ENCODE measurements at regions not wholly inside any gene's neighbourhood (a gene's known extent, or its start where the extent isn't known, plus 50 kb on each side); places are given as distances from the start of the nearest gene placed in this dataset.

GRCh38 chr2:39537150-39537549 is 100.1 kb upstream of the MAP4K3 start:
- H4K20me1 ChIP-seq (ENCODE audit: insufficient read depth, low read length): no peaks in the 10 kb centered on the region
- H3K4me3 ChIP-seq (ENCODE audit: insufficient read depth, low read length): no peak overlapping the region
- H3K27me3 ChIP-seq (ENCODE audit: insufficient read depth, low read length): no peaks in the 10 kb centered on the region
- no peak for DNase-seq (ENCODE audit: insufficient read length, low spot score, missing footprints)
- no peak overlapping the region for H3K27ac ChIP-seq (ENCODE audit: low read depth, low read length)
- TF ChIP-seq CTCF (IDR thresholded peaks at IDR 0.05; ENCODE audit: extremely low read depth, low read depth, low read length): no peak
- H2AFZ ChIP-seq (ENCODE audit: low read length): no peak overlapping the region
- peaks cover 4% of the 10 kb centered on the region for H3K4me1 ChIP-seq (ENCODE audit: insufficient read depth, low read length)
- H3K79me2 ChIP-seq (ENCODE audit: insufficient read depth, low read length): no peaks in the 10 kb centered on the region
- no peaks in the 10 kb centered on the region for H3K36me3 ChIP-seq (ENCODE audit: insufficient read depth, low read length)
- no peak overlapping the region for H3K4me2 ChIP-seq (ENCODE audit: insufficient read depth, low read length)
- H3K9me3 ChIP-seq (ENCODE audit: low read depth, low read length): no peaks in the 10 kb centered on the region

- Histone ChIP-seq H3K4me3 (ENCODE audit: insufficient read depth, low read length) (no peak overlapping the region), H3K36me3 (ENCODE audit: insufficient read depth, low read length) (no peaks in the 10 kb centered on the region), H3K9me3 (ENCODE audit: low read depth, low read length) (no peaks in the 10 kb centered on the region), H2AFZ (ENCODE audit: low read length) (no peak overlapping the region), H3K4me2 (ENCODE audit: insufficient read depth, low read length) (no peak overlapping the region), H3K79me2 (ENCODE audit: insufficient read depth, low read length) (no peaks in the 10 kb centered on the region), H4K20me1 (ENCODE audit: insufficient read depth, low read length) (no peaks in the 10 kb centered on the region), H3K27me3 (ENCODE audit: insufficient read depth, low read length) (no peaks in the 10 kb centered on the region), H3K27ac (ENCODE audit: low read depth, low read length) (no peak overlapping the region), H3K4me1 (ENCODE audit: insufficient read depth, low read length) (peaks cover 4% of the 10 kb centered on the region)
- TF ChIP-seq CTCF (IDR thresholded peaks at IDR 0.05; ENCODE audit: extremely low read depth, low read depth, low read length): no peak
- DNase-seq (ENCODE audit: insufficient read length, low spot score, missing footprints): no peak
These were observed 101.6 kb upstream of the MAP4K3 start for GRCh38 chr2:39538718-39539117.

GRCh38 chr2:39540414-39540813 is 103.3 kb upstream of the MAP4K3 start:
- no peaks in the 10 kb centered on the region for H4K20me1 ChIP-seq (ENCODE audit: insufficient read depth, low read length)
- no peak for TF ChIP-seq CTCF (IDR thresholded peaks at IDR 0.05; ENCODE audit: extremely low read depth, low read depth, low read length)
- no peak overlapping the region for H3K4me2 ChIP-seq (ENCODE audit: insufficient read depth, low read length)
- no peaks in the 10 kb centered on the region for H3K27me3 ChIP-seq (ENCODE audit: insufficient read depth, low read length)
- no peak overlapping the region for H2AFZ ChIP-seq (ENCODE audit: low read length)
- DNase-seq (ENCODE audit: insufficient read length, low spot score, missing footprints): no peak
- no peaks in the 10 kb centered on the region for H3K4me1 ChIP-seq (ENCODE audit: insufficient read depth, low read length)
- no peaks in the 10 kb centered on the region for H3K36me3 ChIP-seq (ENCODE audit: insufficient read depth, low read length)
- H3K27ac ChIP-seq (ENCODE audit: low read depth, low read length): no peak overlapping the region
- H3K9me3 ChIP-seq (ENCODE audit: low read depth, low read length): no peaks in the 10 kb centered on the region
- H3K4me3 ChIP-seq (ENCODE audit: insufficient read depth, low read length): no peak overlapping the region
- H3K79me2 ChIP-seq (ENCODE audit: insufficient read depth, low read length): no peaks in the 10 kb centered on the region

- Histone ChIP-seq H3K27me3 (ENCODE audit: insufficient read depth, low read length) (no peaks in the 10 kb centered on the region), H3K36me3 (ENCODE audit: insufficient read depth, low read length) (no peaks in the 10 kb centered on the region), H3K4me1 (ENCODE audit: insufficient read depth, low read length) (no peaks in the 10 kb centered on the region), H3K4me3 (ENCODE audit: insufficient read depth, low read length) (no peak overlapping the region), H2AFZ (ENCODE audit: low read length) (no peak overlapping the region), H4K20me1 (ENCODE audit: insufficient read depth, low read length) (no peaks in the 10 kb centered on the region), H3K4me2 (ENCODE audit: insufficient read depth, low read length) (no peak overlapping the region), H3K27ac (ENCODE audit: low read depth, low read length) (no peak overlapping the region), H3K79me2 (ENCODE audit: insufficient read depth, low read length) (no peaks in the 10 kb centered on the region), H3K9me3 (ENCODE audit: low read depth, low read length) (no peaks in the 10 kb centered on the region)
- no peak for DNase-seq (ENCODE audit: insufficient read length, low spot score, missing footprints)
- TF ChIP-seq CTCF (IDR thresholded peaks at IDR 0.05; ENCODE audit: extremely low read depth, low read depth, low read length): no peak
These were observed 104.2 kb upstream of the MAP4K3 start for GRCh38 chr2:39541011-39541930.
